ENCODE measurements at regions not wholly inside any gene's neighbourhood (a gene's known extent, or its start where the extent isn't known, plus 50 kb on each side); places are given as distances from the start of the nearest gene placed in this dataset.

DNA sequence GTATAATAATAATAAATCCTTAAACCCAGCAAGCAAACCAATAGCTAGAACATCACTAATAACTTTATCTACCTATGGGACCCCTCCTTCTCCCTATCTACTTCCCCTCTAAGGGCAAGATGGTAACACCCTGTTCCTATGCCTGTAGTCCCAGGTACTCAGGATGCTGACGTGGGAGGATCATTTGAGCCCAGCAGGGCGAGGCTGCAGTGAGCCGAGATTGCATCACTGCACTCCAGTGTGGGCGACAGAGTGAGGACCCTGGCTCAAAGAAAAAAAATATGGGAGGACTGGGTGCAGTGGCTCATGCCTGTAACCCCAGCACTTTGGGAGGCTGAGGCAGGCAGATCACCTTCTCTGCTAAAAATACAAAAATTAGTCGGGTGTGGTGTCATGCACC, 143.1 kb upstream of the SLC45A1 start:
- no peak for ATAC-seq
- TF ChIP-seq, protein P1, sequence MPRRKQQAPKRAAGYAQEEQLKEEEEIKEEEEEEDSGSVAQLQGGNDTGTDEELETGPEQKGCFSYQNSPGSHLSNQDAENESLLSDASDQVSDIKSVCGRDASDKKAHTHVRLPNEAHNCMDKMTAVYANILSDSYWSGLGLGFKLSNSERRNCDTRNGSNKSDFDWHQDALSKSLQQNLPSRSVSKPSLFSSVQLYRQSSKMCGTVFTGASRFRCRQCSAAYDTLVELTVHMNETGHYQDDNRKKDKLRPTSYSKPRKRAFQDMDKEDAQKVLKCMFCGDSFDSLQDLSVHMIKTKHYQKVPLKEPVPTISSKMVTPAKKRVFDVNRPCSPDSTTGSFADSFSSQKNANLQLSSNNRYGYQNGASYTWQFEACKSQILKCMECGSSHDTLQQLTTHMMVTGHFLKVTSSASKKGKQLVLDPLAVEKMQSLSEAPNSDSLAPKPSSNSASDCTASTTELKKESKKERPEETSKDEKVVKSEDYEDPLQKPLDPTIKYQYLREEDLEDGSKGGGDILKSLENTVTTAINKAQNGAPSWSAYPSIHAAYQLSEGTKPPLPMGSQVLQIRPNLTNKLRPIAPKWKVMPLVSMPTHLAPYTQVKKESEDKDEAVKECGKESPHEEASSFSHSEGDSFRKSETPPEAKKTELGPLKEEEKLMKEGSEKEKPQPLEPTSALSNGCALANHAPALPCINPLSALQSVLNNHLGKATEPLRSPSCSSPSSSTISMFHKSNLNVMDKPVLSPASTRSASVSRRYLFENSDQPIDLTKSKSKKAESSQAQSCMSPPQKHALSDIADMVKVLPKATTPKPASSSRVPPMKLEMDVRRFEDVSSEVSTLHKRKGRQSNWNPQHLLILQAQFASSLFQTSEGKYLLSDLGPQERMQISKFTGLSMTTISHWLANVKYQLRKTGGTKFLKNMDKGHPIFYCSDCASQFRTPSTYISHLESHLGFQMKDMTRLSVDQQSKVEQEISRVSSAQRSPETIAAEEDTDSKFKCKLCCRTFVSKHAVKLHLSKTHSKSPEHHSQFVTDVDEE (CRISPR knock-in tag; IDR thresholded peaks at IDR 0.05), result no peak
- TF ChIP-seq, protein P2, sequence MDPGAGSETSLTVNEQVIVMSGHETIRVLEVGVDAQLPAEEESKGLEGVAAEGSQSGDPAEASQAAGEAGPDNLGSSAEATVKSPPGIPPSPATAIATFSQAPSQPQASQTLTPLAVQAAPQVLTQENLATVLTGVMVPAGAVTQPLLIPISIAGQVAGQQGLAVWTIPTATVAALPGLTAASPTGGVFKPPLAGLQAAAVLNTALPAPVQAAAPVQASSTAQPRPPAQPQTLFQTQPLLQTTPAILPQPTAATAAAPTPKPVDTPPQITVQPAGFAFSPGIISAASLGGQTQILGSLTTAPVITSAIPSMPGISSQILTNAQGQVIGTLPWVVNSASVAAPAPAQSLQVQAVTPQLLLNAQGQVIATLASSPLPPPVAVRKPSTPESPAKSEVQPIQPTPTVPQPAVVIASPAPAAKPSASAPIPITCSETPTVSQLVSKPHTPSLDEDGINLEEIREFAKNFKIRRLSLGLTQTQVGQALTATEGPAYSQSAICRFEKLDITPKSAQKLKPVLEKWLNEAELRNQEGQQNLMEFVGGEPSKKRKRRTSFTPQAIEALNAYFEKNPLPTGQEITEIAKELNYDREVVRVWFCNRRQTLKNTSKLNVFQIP (CRISPR knock-in tag; IDR thresholded peaks at IDR 0.05; ENCODE audit: borderline replicate concordance, low read depth), result no peak
- TF ChIP-seq ISL1 (CRISPR knock-in tag; IDR thresholded peaks at IDR 0.05) (no peak), PPARA (CRISPR knock-in tag; IDR thresholded peaks at IDR 0.05; ENCODE audit: borderline replicate concordance) (no peak), ZFP3 (CRISPR knock-in tag; IDR thresholded peaks at IDR 0.05) (no peak), ZNF70 (CRISPR knock-in tag; IDR thresholded peaks at IDR 0.05) (no peak), RARB (CRISPR knock-in tag; IDR thresholded peaks at IDR 0.05) (no peak), ZFP30 (CRISPR knock-in tag; IDR thresholded peaks at IDR 0.05) (no peak), CSDC2 (CRISPR knock-in tag; IDR thresholded peaks at IDR 0.05) (no peak), SNAI2 (CRISPR knock-in tag; IDR thresholded peaks at IDR 0.05) (no peak)

DNA sequence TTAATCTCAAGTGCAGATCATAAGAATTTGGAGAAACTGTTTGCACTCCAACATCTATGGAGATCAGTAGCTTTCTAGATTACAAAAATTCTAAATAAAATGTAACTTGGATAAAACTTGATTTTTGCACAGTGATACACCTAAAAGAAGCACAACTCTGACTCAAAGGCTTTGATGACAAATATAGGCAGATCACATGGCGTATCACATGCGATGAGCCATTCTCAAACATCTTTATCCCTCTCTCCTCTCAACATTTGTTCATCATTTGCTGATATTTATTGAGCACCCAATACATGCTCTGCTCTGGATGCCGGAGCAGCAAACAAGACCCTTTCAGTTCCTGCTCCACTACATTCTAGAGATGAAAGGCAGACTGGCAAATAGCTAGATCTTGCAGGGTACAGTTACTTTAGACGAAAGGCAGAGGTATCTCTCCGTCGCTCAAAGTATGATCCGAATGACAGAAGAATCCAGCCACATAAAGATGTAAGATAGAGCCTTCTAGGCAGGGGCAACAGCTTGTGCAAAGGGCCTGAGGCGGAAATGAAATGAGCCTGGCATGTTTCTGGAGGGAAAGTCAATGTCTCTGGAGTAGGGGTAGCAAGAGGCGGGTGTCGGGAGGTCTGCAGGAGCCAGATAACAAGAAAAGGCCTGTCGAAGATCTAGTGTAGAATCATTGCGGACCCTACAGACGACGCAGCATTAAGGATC, 145.8 kb upstream of the ERRFI1 start:
- TF ChIP-seq ESRRG (CRISPR knock-in tag; IDR thresholded peaks at IDR 0.05) (no peak), ZFP30 (CRISPR knock-in tag; IDR thresholded peaks at IDR 0.05) (no peak), ARNTL (CRISPR knock-in tag; IDR thresholded peaks at IDR 0.05; ENCODE audit: borderline replicate concordance, low read depth) (no peak), BACH2 (CRISPR knock-in tag; IDR thresholded peaks at IDR 0.05; ENCODE audit: borderline replicate concordance) (no peak), OSR1 (CRISPR knock-in tag; IDR thresholded peaks at IDR 0.05) (no peak), ZNF70 (CRISPR knock-in tag; IDR thresholded peaks at IDR 0.05) (no peak)
- TF ChIP-seq, protein P2 (CRISPR knock-in tag; IDR thresholded peaks at IDR 0.05; ENCODE audit: borderline replicate concordance, low read depth), result no peak
- no peak for ATAC-seq

DNA sequence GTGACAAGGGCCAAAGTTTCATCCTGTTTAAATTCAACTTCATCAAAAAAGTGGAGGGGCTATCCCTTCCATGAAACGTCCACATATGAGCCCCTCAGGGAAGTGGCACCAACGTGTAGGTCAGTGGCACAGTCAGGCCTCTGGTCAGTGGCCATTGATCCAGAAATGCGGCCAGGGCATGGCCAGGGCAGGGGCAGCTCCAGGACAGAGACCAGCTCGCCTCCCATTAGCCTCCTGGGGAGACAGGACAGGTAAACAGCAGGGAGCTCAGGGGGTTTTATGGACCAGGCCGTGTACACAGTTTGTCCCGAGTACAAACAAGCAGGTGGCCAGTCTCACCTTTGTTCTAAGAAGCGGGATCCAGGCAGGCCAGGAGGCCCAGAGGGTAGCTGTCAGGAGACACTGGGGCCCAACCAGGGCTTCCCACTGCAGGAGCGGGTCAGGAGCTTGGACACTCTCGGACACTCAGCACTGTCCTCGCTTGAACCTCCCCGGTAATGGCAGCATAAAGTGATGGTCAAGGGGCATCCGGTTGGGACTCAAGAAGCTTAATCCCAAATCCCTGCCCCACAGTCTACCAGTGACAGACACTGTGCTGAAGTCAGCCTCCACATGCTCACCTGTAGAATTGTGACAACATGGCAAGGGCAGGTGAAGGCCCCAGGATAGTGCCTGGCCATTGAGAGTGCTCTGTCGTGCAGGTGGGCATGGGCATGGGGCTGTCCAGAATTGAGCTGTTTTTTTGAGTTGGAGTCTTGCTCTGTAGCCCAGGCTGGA, 144.1 kb upstream of the ERRFI1 start:
- ATAC-seq, result peak; percentile 51

More for the DNA sequence above, 144.1 kb upstream of the ERRFI1 start:
- TF ChIP-seq, protein P3, sequence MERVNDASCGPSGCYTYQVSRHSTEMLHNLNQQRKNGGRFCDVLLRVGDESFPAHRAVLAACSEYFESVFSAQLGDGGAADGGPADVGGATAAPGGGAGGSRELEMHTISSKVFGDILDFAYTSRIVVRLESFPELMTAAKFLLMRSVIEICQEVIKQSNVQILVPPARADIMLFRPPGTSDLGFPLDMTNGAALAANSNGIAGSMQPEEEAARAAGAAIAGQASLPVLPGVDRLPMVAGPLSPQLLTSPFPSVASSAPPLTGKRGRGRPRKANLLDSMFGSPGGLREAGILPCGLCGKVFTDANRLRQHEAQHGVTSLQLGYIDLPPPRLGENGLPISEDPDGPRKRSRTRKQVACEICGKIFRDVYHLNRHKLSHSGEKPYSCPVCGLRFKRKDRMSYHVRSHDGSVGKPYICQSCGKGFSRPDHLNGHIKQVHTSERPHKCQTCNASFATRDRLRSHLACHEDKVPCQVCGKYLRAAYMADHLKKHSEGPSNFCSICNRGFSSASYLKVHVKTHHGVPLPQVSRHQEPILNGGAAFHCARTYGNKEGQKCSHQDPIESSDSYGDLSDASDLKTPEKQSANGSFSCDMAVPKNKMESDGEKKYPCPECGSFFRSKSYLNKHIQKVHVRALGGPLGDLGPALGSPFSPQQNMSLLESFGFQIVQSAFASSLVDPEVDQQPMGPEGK (CRISPR knock-in tag; IDR thresholded peaks at IDR 0.05; ENCODE audit: borderline replicate concordance), result no peak
- TF ChIP-seq GLIS3 (CRISPR knock-in tag; IDR thresholded peaks at IDR 0.05) (no peak), OSR1 (CRISPR knock-in tag; IDR thresholded peaks at IDR 0.05) (no peak), TOX (CRISPR knock-in tag; IDR thresholded peaks at IDR 0.05; ENCODE audit: borderline replicate concordance) (no peak), PPARA (CRISPR knock-in tag; IDR thresholded peaks at IDR 0.05; ENCODE audit: borderline replicate concordance) (no peak), CSDC2 (CRISPR knock-in tag; IDR thresholded peaks at IDR 0.05) (no peak), ZNF565 (CRISPR knock-in tag; conservative IDR thresholded peaks at IDR 0.05; ENCODE audit: low read depth) (no peak), ZFP3 (CRISPR knock-in tag; IDR thresholded peaks at IDR 0.05) (no peak), ESRRG (CRISPR knock-in tag; IDR thresholded peaks at IDR 0.05) (no peak), RARB (CRISPR knock-in tag; IDR thresholded peaks at IDR 0.05) (no peak), SNAI2 (CRISPR knock-in tag; IDR thresholded peaks at IDR 0.05) (no peak), ZC3H10 (CRISPR knock-in tag; IDR thresholded peaks at IDR 0.05) (no peak), ZNF8 (CRISPR knock-in tag; IDR thresholded peaks at IDR 0.05) (no peak)
- TF ChIP-seq, protein P2 (CRISPR knock-in tag; IDR thresholded peaks at IDR 0.05; ENCODE audit: borderline replicate concordance, low read depth), result no peak
- TF ChIP-seq, protein P4, sequence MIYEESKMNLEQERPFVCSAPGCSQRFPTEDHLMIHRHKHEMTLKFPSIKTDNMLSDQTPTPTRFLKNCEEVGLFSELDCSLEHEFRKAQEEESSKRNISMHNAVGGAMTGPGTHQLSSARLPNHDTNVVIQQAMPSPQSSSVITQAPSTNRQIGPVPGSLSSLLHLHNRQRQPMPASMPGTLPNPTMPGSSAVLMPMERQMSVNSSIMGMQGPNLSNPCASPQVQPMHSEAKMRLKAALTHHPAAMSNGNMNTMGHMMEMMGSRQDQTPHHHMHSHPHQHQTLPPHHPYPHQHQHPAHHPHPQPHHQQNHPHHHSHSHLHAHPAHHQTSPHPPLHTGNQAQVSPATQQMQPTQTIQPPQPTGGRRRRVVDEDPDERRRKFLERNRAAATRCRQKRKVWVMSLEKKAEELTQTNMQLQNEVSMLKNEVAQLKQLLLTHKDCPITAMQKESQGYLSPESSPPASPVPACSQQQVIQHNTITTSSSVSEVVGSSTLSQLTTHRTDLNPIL (CRISPR knock-in tag; IDR thresholded peaks at IDR 0.05; ENCODE audit: low read depth), result no peak
- TF ChIP-seq, protein P1 (CRISPR knock-in tag; IDR thresholded peaks at IDR 0.05), result no peak

All from SK-N-SH treated with all-trans-retinoic acid at 6 μM for 48 hours (cell line).